Prostate gland (tissue), 2 donors: ENCODE measurements at regions not wholly inside any gene's neighbourhood (a gene's known extent, or its start where the extent isn't known, plus 50 kb on each side); places are given as distances from the start of the nearest gene placed in this dataset.

ENCODE experiments used
- DNase-seq: peaks from one replicate; pipeline ENCODE4 v3.0.0-alpha.2; 2019; ENCODE audit warnings: low spot score
- H3K27ac ChIP-seq, 2 donors: fragments of 200-600 bp; sonication (generic); 2 replicates each; pipeline ENCODE4 v1.5.1; 2017 to 2019
- H3K27me3 ChIP-seq: fragments of 200-600 bp; sonication (generic); replicated peaks from 2 replicates; pipeline ENCODE4 v1.5.1; 2019; ENCODE audit not compliant: insufficient read depth
- H3K36me3 ChIP-seq, 2 donors: fragments of 200-600 bp; sonication (generic); 1 replicate in 1 of 2; 2 replicates in 1 of 2; pipeline versions ENCODE4 v1.5.1 to v1.8.1; 2017 to 2019
- H3K4me1 ChIP-seq: fragments of 200-600 bp; sonication (generic); replicated peaks from 2 replicates; pipeline ENCODE4 v1.5.1; 2019
- H3K4me3 ChIP-seq, 2 donors: fragments of 200-600 bp; sonication (generic); 2 replicates each; pipeline ENCODE4 v1.5.1; 2017 to 2019
- H3K9me3 ChIP-seq: fragments of 200-600 bp; sonication (generic); 2 replicates; pipeline ENCODE4 v1.5.1; 2017
- CTCF ChIP-seq, 4 experiments: fragments of 200-600 bp in 2 of 4; fragments of 450-650 bp in 2 of 4; sonication (generic) in 2 of 4; IDR thresholded peaks; 1 replicate in 3 of 4; 2 replicates in 1 of 4; pipeline ENCODE4 v1.5.1; 2016 to 2019; ENCODE audit warnings: antibody characterized with exemption in 4 of 4, mild to moderate bottlenecking in 2 of 4, moderate library complexity in 2 of 4
- POLR2A ChIP-seq: fragments of 450-650 bp; IDR thresholded peaks from one replicate; pipeline ENCODE4 v1.6.1; 2016; ENCODE audit warnings: antibody characterized with exemption, mild to moderate bottlenecking
- POLR2AphosphoS5 ChIP-seq: sonication (generic); formaldehyde crosslinking; IDR thresholded peaks from one replicate; pipeline ENCODE4 v1.6.1; 2017; ENCODE audit warnings: antibody characterized with exemption
- WGBS: methylation state at CpG from one replicate; pipeline ENCODE4 v1.1.5; 2018; 5-methylcytosine and 5-hydroxymethylcytosine counted together
- intact Hi-C: fragments of 100-400 bp; cut with DNase I; formaldehyde crosslinking; loops from one replicate; pipeline ENCODE4 v1.14.2; 2022

GRCh38 chr18:47530695-47531094 lies 279.2 kb upstream of the SKOR2 start:
- intact Hi-C loops = no loop called here
- 76% methylated on average over 3 of the region's 3 CpGs for WGBS
- Histone ChIP-seq H3K4me1 (no peaks in the 10 kb centered on the region), H3K36me3 (no peaks in the 10 kb centered on the region), H3K9me3 (no peaks in the 10 kb centered on the region), H3K4me3 (no peak overlapping the region), H3K27me3 (peaks cover 7% of the 10 kb centered on the region), H3K27ac (no peak overlapping the region)
- TF ChIP-seq CTCF (IDR thresholded peaks at IDR 0.05) (no peak), POLR2AphosphoS5 (no peak), POLR2A (no peak)
- DNase-seq = no peak

- WGBS = 68% methylated on average over 1 of the region's 1 CpG
- Histone ChIP-seq H3K36me3 (no peaks in the 10 kb centered on the region), H3K4me3 (no peak overlapping the region), H3K27ac (no peak overlapping the region), H3K4me1 (no peaks in the 10 kb centered on the region), H3K27me3 (peaks cover 7% of the 10 kb centered on the region), H3K9me3 (no peaks in the 10 kb centered on the region)
- intact Hi-C loops = no loop called here
- TF ChIP-seq POLR2A (no peak), POLR2AphosphoS5 (no peak), CTCF (IDR thresholded peaks at IDR 0.05) (no peak)
- no peak for DNase-seq
Observed at GRCh38 chr18:47528343-47528742, 276.9 kb upstream of the SKOR2 start.

- Histone ChIP-seq H3K27ac (no peak overlapping the region), H3K27me3 (no peaks in the 10 kb centered on the region), H3K4me3 (no peak overlapping the region), H3K36me3 (no peaks in the 10 kb centered on the region), H3K4me1 (no peaks in the 10 kb centered on the region), H3K9me3 (no peaks in the 10 kb centered on the region)
- 64% methylated on average over 24 of the region's 24 CpGs for WGBS
- TF ChIP-seq POLR2A (no peak), CTCF (IDR thresholded peaks at IDR 0.05) (no peak), POLR2AphosphoS5 (no peak)
- intact Hi-C loops = no loop called here
- DNase-seq = no peak
Observed at GRCh38 chr18:47526147-47526546, 274.7 kb upstream of the SKOR2 start.

- TF ChIP-seq POLR2AphosphoS5 (no peak), POLR2A (no peak), CTCF (IDR thresholded peaks at IDR 0.05) (no peak)
- intact Hi-C loops = no loop called here
- Histone ChIP-seq H3K4me3 (no peak overlapping the region), H3K27ac (no peak overlapping the region), H3K9me3 (no peaks in the 10 kb centered on the region), H3K4me1 (no peaks in the 10 kb centered on the region), H3K27me3 (no peaks in the 10 kb centered on the region), H3K36me3 (no peaks in the 10 kb centered on the region)
- DNase-seq = no peak
- 53% methylated on average over 2 of the region's 2 CpGs for WGBS
Observed at GRCh38 chr18:47522359-47522758, 270.9 kb upstream of the SKOR2 start.

- intact Hi-C loops = no loop called here
- H3K4me1 ChIP-seq = no peaks in the 10 kb centered on the region
- no peaks in the 10 kb centered on the region for H3K9me3 ChIP-seq
- WGBS = 83% methylated on average over 9 of the region's 9 CpGs
- no peak for TF ChIP-seq CTCF (IDR thresholded peaks at IDR 0.05)
- TF ChIP-seq POLR2A = no peak
- TF ChIP-seq POLR2AphosphoS5 = no peak
- no peaks in the 10 kb centered on the region for H3K36me3 ChIP-seq
- no peak overlapping the region for H3K4me3 ChIP-seq
- H3K27ac ChIP-seq = no peak overlapping the region
- no peaks in the 10 kb centered on the region for H3K27me3 ChIP-seq
- no peak for DNase-seq
Observed at GRCh38 chr18:47520263-47520662, 268.8 kb upstream of the SKOR2 start.
